Activated T-cell treated with anti-CD3 and anti-CD28 coated beads, Interleukin-2, amount 50 U/mL, for 72 hours (primary cell): ENCODE measurements at regions not wholly inside any gene's neighbourhood (a gene's known extent, or its start where the extent isn't known, plus 50 kb on each side); places are given as distances from the start of the nearest gene placed in this dataset.
"Not testable (repeated sequence)": the region's sequence is repeated elsewhere in the genome, so short reads cannot be mapped to it uniquely, and the experiment has no call there.

Experiments
- ATAC-seq, 2 donors: fragments of 150-1000 bp; cut with Tn5 transposase; replicated peaks in 1 of 2; 2 replicates each; pipeline ENCODE4 v1.10.0; 2021; ENCODE audit warnings: moderate library complexity in 2 of 2, mild to moderate bottlenecking in 1 of 2
- DNase-seq, 2 donors: peaks; one replicate each; pipeline ENCODE4 v3.0.0; 2021 to 2022; ENCODE audit warnings: mixed read lengths in 1 of 2
- H3K27ac Mint-ChIP-seq: one replicate; pipeline ENCODE4 v1.8.0; 2022; ENCODE audit warnings: mild to moderate bottlenecking, moderate library complexity, mixed read lengths
- H3K27me3 Mint-ChIP-seq: one replicate; pipeline ENCODE4 v1.8.0; 2022; ENCODE audit warnings: low read depth, mixed read lengths
- H3K36me3 Mint-ChIP-seq, 2 donors: one replicate each; pipeline ENCODE4 v1.8.0; 2022; ENCODE audit warnings: mixed read lengths in 2 of 2, mild to moderate bottlenecking in 1 of 2; ENCODE audit not compliant: insufficient read depth in 2 of 2
- H3K4me1 Mint-ChIP-seq: one replicate; pipeline ENCODE4 v1.8.0; 2022; ENCODE audit warnings: low read depth, mixed read lengths
- H3K4me3 Mint-ChIP-seq, 2 donors: one replicate each; pipeline ENCODE4 v1.8.0; 2022; ENCODE audit warnings: mild to moderate bottlenecking in 2 of 2, mixed read lengths in 2 of 2, moderate library complexity in 2 of 2
- H3K9me3 Mint-ChIP-seq, 2 donors: one replicate each; pipeline ENCODE4 v1.8.0; 2022; ENCODE audit warnings: mixed read lengths in 2 of 2

GRCh38 chr3:187808527-187808895 is 63.2 kb upstream of the BCL6 start:
- Mint-ChIP-seq H3K27ac (no peak overlapping the region), H3K4me1 (peaks cover 75% of the 10 kb centered on the region), H3K4me3 (no peak overlapping the region), H3K27me3 (no peaks in the 10 kb centered on the region), H3K36me3 (peaks cover 8 to 10% of the 10 kb centered on the region in 2 donors), H3K9me3 (peaks cover 2 to 3% of the 10 kb centered on the region in 2 donors)
- ATAC-seq, result no peak
- no peak for DNase-seq

- Mint-ChIP-seq H3K27me3 (no peaks in the 10 kb centered on the region), H3K27ac (no peak overlapping the region), H3K4me3 (no peak overlapping the region), H3K36me3 (peaks cover 8 to 10% of the 10 kb centered on the region in 2 donors), H3K9me3 (peaks cover 2 to 3% of the 10 kb centered on the region in 2 donors), H3K4me1 (peaks cover 64% of the 10 kb centered on the region)
- ATAC-seq, result no peak
- no peak for DNase-seq
Measured at GRCh38 chr3:187809612-187809991, 64.3 kb upstream of the BCL6 start.

GRCh38 chr3:187810021-187810446 is 64.8 kb upstream of the BCL6 start:
- Mint-ChIP-seq H3K9me3 (peaks cover 2 to 3% of the 10 kb centered on the region in 2 donors), H3K4me1 (peaks cover 60% of the 10 kb centered on the region), H3K4me3 (no peak overlapping the region), H3K27me3 (no peaks in the 10 kb centered on the region), H3K27ac (no peak overlapping the region), H3K36me3 (peaks cover 8 to 10% of the 10 kb centered on the region in 2 donors)
- DNase-seq (no peak), ATAC-seq (no peak)

GRCh38 chr3:187811585-187812250 is 66.5 kb upstream of the BCL6 start:
- H3K27ac Mint-ChIP-seq, result no peak overlapping the region
- H3K4me3 Mint-ChIP-seq, result no peak overlapping the region
- H3K36me3 Mint-ChIP-seq, result peaks cover 0 to 5% of the 10 kb centered on the region in 2 donors
- H3K27me3 Mint-ChIP-seq, result no peaks in the 10 kb centered on the region
- H3K4me1 Mint-ChIP-seq, result peaks cover 43% of the 10 kb centered on the region
- no peak for ATAC-seq
- H3K9me3 Mint-ChIP-seq, result no peaks in the 10 kb centered on the region
- DNase-seq, result no peak

DNA sequence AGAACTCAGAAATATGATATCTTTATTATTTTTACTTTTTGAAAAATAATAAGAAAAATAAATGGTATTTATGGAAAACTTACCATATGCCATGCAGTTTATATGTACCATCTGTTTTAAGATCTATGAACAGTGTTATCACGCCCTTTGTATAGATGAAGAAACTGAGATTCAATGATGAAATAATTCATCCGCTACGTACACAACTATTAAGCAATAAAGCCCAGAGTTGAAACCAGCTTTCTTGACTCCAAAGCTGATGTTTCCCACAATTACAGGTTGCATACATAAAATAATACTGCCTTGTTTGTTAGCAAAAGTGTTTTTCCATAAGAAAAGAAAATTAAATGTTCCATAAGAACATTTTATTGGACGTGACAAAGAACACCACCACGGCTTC is 67.2 kb upstream of the BCL6 start:
- DNase-seq (no peak), ATAC-seq (no peak)
- H3K27me3 Mint-ChIP-seq, result no peaks in the 10 kb centered on the region
- no peak overlapping the region for H3K27ac Mint-ChIP-seq
- H3K4me3 Mint-ChIP-seq, result no peak overlapping the region
- H3K4me1 Mint-ChIP-seq, result peaks cover 35% of the 10 kb centered on the region
- H3K9me3 Mint-ChIP-seq, result peaks cover under 1 to 4% of the 10 kb centered on the region in 2 donors
- peaks cover under 1 to 3% of the 10 kb centered on the region in 2 donors for H3K36me3 Mint-ChIP-seq

DNA sequence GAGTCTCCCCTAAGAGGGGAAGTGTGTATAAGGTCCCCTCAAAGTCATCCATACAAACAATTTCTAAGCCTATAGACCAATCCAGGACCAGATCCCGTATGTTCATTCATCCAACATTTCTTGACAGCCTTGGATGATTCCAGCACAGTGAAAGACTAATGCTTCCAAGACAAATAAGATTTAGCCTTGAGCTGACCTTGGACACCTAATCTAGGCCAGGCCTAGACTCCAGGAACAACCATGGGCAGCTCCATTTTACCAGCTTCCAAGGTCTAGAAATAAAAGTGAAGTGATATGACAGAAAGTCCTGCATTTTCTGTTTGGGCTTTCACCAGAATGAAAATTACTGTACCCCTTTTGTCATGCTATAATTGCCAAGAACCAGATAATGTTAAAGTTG is 67.9 kb upstream of the BCL6 start:
- Mint-ChIP-seq H3K4me1 (peaks cover 28% of the 10 kb centered on the region), H3K4me3 (no peak overlapping the region), H3K27ac (no peak overlapping the region), H3K9me3 (peaks cover 5 to 8% of the 10 kb centered on the region in 2 donors), H3K36me3 (peaks cover 2 to 5% of the 10 kb centered on the region in 2 donors), H3K27me3 (no peaks in the 10 kb centered on the region)
- ATAC-seq (no peak), DNase-seq (no peak)

DNA sequence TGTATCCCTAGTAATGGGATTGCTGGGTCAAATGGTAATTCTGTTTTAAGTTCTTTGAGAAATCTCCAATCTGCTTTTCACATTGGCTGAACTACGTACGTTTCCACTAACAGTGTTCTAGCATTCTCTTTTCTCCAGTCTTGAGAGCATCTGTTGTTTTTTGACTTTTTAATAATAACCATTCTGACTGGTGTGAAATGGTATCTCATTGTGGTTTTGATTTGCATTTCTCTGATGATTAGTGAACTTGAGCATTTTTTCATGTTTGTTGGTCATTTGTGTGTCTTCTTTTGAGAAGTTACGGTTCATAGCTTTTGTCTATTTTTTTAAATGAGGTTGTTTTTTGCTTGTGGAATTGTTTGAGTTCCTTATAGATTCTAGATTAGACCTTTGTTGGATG is 72.5 kb upstream of the BCL6 start:
- not testable (repeated sequence) for H3K27me3 Mint-ChIP-seq, H3K4me1 Mint-ChIP-seq, ATAC-seq, DNase-seq, H3K4me3 Mint-ChIP-seq, H3K9me3 Mint-ChIP-seq, H3K27ac Mint-ChIP-seq, H3K36me3 Mint-ChIP-seq

GRCh38 chr3:187821616-187822317 is 76.5 kb upstream of the BCL6 start:
- Mint-ChIP-seq H3K9me3 (peaks cover 5 to 10% of the 10 kb centered on the region in 2 donors), H3K4me1 (peaks cover 14% of the 10 kb centered on the region), H3K27me3 (no peaks in the 10 kb centered on the region), H3K36me3 (peaks cover 2 to 5% of the 10 kb centered on the region in 2 donors), H3K4me3 (peak overlapping the region in 1 of 2 donors; percentile 9), H3K27ac (no peak overlapping the region)
- DNase-seq, result no peak
- no peak for ATAC-seq

- Mint-ChIP-seq H3K9me3 (peaks cover 5 to 7% of the 10 kb centered on the region in 2 donors), H3K27ac (no peak overlapping the region), H3K4me3 (peak overlapping the region in 1 of 2 donors; percentile 9), H3K4me1 (peaks cover 14% of the 10 kb centered on the region), H3K36me3 (peaks cover 2 to 5% of the 10 kb centered on the region in 2 donors), H3K27me3 (no peaks in the 10 kb centered on the region)
- DNase-seq (no peak), ATAC-seq (peak; percentile 43 to 77)
Measured at GRCh38 chr3:187822402-187822801, 77.1 kb upstream of the BCL6 start.

DNA sequence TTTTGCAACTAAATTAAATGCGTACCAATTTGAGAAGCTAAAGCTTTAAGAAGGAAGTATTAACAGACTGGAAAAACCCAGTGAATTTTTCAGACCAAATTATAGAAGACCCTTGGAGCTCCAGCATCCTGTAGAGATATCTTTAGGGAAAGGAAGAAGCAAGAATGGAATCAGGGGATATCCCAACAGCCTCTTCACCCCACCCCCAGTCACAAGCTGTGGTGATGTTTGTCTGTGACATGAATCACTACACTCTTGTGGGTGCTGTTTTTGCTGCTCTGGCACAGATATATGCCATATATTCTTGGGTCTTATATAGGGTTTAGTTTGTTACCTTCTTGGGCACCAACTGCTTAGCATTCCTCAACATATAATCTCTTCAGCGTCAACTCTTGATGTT is 78.5 kb upstream of the BCL6 start:
- peaks cover 19% of the 10 kb centered on the region for H3K4me1 Mint-ChIP-seq
- peaks cover 0 to 3% of the 10 kb centered on the region in 2 donors for H3K9me3 Mint-ChIP-seq
- no peaks in the 10 kb centered on the region for H3K27me3 Mint-ChIP-seq
- no peak for DNase-seq
- H3K36me3 Mint-ChIP-seq, result peaks cover 0 to 2% of the 10 kb centered on the region in 2 donors
- ATAC-seq, result no peak
- no peak overlapping the region for H3K4me3 Mint-ChIP-seq
- no peak overlapping the region for H3K27ac Mint-ChIP-seq

- Mint-ChIP-seq H3K4me1 (peaks cover 50% of the 10 kb centered on the region), H3K9me3 (peaks cover 0 to 7% of the 10 kb centered on the region in 2 donors), H3K4me3 (no peak overlapping the region), H3K36me3 (peaks cover 0 to 2% of the 10 kb centered on the region in 2 donors), H3K27ac (no peak overlapping the region), H3K27me3 (no peaks in the 10 kb centered on the region)
- DNase-seq (no peak), ATAC-seq (no peak)
Measured at GRCh38 chr3:187827723-187828122, 82.5 kb upstream of the BCL6 start.

DNA sequence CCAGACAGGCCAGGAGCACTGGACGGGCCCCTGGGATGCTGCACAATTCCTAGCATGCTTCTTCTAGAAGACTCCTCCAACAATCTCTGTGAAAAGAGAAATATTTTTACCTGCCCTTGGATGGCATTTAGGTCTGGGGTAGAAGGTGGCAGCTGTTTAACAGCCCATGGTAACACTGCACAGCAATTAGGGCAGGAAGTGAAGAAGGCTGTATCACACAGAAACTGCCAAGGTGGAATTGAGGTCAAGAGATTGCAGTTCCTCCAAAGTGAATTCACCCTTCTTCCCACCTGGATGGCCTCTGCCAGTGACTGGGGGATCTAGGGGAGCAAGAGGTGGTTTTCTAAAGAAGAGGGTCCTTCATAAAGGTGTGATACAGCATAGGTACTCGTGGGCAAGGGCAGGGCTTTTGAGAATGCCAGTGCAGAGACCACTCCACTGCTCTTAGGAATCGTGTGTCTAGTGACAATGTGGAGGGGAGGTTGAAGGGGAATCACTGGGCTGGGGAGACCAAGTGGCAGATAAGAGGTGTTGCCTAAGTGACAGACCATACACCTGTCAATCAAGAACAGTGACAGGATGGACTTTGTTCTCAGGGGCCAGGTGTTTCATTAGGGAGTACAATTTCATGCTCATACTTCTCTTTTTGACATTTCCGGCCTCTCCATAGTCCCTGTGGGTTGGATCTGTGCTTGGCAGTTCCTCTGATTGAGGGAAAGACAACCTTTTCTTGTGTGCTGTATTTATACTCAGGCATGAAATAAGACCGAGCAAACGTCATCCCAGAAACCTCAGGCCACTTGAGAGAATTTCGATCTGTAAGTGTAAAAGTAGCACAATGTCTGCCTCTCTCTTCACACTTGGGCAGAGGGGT is 83.5 kb upstream of the BCL6 start:
- no peak overlapping the region for H3K27ac Mint-ChIP-seq

GRCh38 chr3:187830181-187830580 is 84.9 kb upstream of the BCL6 start:
- Mint-ChIP-seq H3K27ac (no peak overlapping the region), H3K36me3 (peaks cover 5 to 7% of the 10 kb centered on the region in 2 donors), H3K27me3 (no peaks in the 10 kb centered on the region), H3K4me3 (no peak overlapping the region), H3K4me1 (peaks cover 64% of the 10 kb centered on the region), H3K9me3 (peaks cover 3 to 10% of the 10 kb centered on the region in 2 donors)
- no peak for ATAC-seq
- DNase-seq, result no peak

More for the DNA sequence above, 83.5 kb upstream of the BCL6 start:
- Mint-ChIP-seq H3K4me1 (peaks cover 50% of the 10 kb centered on the region), H3K36me3 (peaks cover 0 to 2% of the 10 kb centered on the region in 2 donors), H3K27me3 (no peaks in the 10 kb centered on the region), H3K4me3 (peak overlapping the region in 1 of 2 donors; percentile 29), H3K9me3 (peaks cover 0 to 4% of the 10 kb centered on the region in 2 donors)
- peak in 1 of 2 donors; percentile 16 for DNase-seq
- ATAC-seq, result peak; percentile 66 to 68
